Common myeloid progenitor, CD34-positive (primary cell): ENCODE measurements at regions not wholly inside any gene's neighbourhood (a gene's known extent, or its start where the extent isn't known, plus 50 kb on each side); places are given as distances from the start of the nearest gene placed in this dataset.

Experiments used
- CTCF ChIA-PET: fragments of 350-600 bp; sonication (Branson Sonifier 250); formaldehyde crosslinking; loops from one replicate; lab custom pipeline; 2021; ENCODE audit warnings: antibody characterized with exemption; lab: Charles Lee
- POLR2A ChIA-PET: fragments of 350-600 bp; sonication (Branson Sonifier 250); formaldehyde crosslinking; loops from one replicate; lab custom pipeline; 2021; ENCODE audit warnings: antibody characterized with exemption; lab: Charles Lee
- DNase-seq, 3 donors: peaks; one replicate each; pipeline versions ENCODE4 v3.0.0 to v3.0.0-alpha.2; 2013
- H3K27ac ChIP-seq, 2 experiments: 1 replicate in 1 of 2; 2 replicates in 1 of 2; pipeline ENCODE4 v1.7.0; 2013; ENCODE audit warnings: inconsistent platforms in 2 of 2, low read length in 2 of 2, mild to moderate bottlenecking in 2 of 2, low read depth in 1 of 2, moderate library complexity in 1 of 2; ENCODE audit not compliant: severe bottlenecking in 2 of 2, insufficient read depth in 1 of 2, poor library complexity in 1 of 2
- H3K27me3 ChIP-seq, 5 experiments: replicated peaks in 2 of 5; 1 replicate in 3 of 5; 2 replicates in 2 of 5; pipeline versions ENCODE4 v1.6.1 to v1.7.0; 2013; ENCODE audit warnings: low read length in 4 of 5, mild to moderate bottlenecking in 2 of 5, moderate library complexity in 2 of 5, inconsistent platforms in 1 of 5; ENCODE audit not compliant: insufficient read depth in 5 of 5, control insufficient read depth in 4 of 5
- H3K36me3 ChIP-seq, 4 experiments: 1 replicate in 2 of 4; 2 replicates in 2 of 4; pipeline versions ENCODE4 v1.6.1 to v1.7.0; 2013; ENCODE audit warnings: low read length in 3 of 4, control low read depth in 1 of 4, mild to moderate bottlenecking in 1 of 4; ENCODE audit not compliant: control insufficient read depth in 4 of 4, insufficient read depth in 4 of 4
- H3K4me1 ChIP-seq, 4 experiments: 1 replicate in 3 of 4; 2 replicates in 1 of 4; pipeline versions ENCODE4 v1.6.1 to v1.7.1; 2013; ENCODE audit warnings: low read length in 3 of 4, mild to moderate bottlenecking in 3 of 4, control low read depth in 1 of 4, inconsistent platforms in 1 of 4, moderate library complexity in 1 of 4; ENCODE audit not compliant: control insufficient read depth in 4 of 4, insufficient read depth in 4 of 4; ENCODE audit errors: control extremely low read depth in 1 of 4
- H3K4me3 ChIP-seq, 7 experiments: 1 replicate in 4 of 7; 2 replicates in 3 of 7; pipeline versions ENCODE4 v1.5.1 to v1.7.0; 2013; ENCODE audit warnings: mild to moderate bottlenecking in 7 of 7, low read length in 6 of 7, moderate library complexity in 6 of 7, inconsistent platforms in 2 of 7, low read depth in 2 of 7, control low read depth in 1 of 7; ENCODE audit not compliant: insufficient read depth in 4 of 7, control insufficient read depth in 1 of 7; ENCODE audit errors: extremely low read depth in 1 of 7
- H3K9me3 ChIP-seq, 5 experiments: 1 replicate in 4 of 5; 2 replicates in 1 of 5; pipeline versions ENCODE4 v1.6.1 to v1.7.1; 2013; ENCODE audit warnings: low read length in 4 of 5, mild to moderate bottlenecking in 2 of 5, inconsistent platforms in 1 of 5, low read depth in 1 of 5, moderate library complexity in 1 of 5; ENCODE audit not compliant: control insufficient read depth in 4 of 5, insufficient read depth in 2 of 5; ENCODE audit errors: control extremely low read depth in 1 of 5
- WGBS: methylation state at CpG from one replicate; pipeline ENCODE4 v1.1.5; 2013; ENCODE audit not compliant: insufficient coverage; 5-methylcytosine and 5-hydroxymethylcytosine counted together

DNA sequence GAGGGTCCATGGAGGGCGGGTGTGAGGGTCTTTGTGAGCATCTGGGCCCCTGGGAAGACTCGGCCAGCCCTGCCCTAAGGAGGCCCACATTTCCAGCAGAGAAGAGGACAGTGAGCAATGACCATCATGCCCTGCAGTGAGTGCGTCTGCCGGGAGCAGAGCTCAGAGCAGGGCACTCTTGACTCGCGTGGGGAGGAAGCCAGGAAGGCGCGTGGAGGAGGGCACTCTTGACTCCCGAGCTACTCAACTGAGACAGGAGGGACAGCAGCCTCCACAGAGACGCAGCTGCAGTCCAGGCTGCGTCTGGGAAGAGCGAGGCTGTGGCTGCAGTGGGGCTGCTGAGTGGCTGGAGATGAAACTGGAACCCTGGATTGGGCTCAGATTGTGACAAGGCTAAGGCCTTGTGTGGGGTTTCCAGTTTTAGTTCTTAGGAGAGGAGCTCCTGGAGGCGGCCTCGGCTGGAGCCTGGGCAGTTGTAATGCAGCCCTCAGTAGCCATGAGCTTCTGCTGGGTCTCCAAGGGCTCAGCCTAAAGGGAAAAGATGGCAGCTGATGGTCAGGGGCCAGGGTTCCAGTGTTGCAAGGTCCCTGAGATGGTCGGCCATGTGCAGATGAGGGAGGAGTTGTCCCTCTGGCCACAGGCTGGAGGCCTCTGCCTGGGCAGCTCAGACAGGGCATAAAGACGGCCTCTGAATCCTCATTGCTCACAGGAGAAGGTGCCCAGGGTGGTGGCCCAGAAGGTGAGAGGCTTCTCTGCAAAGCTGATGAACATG, 264.7 kb upstream of the B3GAT1 start:
- no peaks in the 10 kb centered on the region for H3K36me3 ChIP-seq
- peaks cover 0 to 8% (median 2%) of the 10 kb centered on the region in 5 experiments for H3K27me3 ChIP-seq
- ChIA-PET POLR2A (no interaction called here), CTCF (no interaction called here)
- WGBS, result 93% methylated on average over 13 of the region's 16 CpGs
- no peaks in the 10 kb centered on the region for H3K4me1 ChIP-seq
- H3K4me3 ChIP-seq, result no peak overlapping the region
- DNase-seq, result no peak
- peaks cover 0 to 1% (median 0%) of the 10 kb centered on the region in 5 experiments for H3K9me3 ChIP-seq
- H3K27ac ChIP-seq, result no peak overlapping the region

DNA sequence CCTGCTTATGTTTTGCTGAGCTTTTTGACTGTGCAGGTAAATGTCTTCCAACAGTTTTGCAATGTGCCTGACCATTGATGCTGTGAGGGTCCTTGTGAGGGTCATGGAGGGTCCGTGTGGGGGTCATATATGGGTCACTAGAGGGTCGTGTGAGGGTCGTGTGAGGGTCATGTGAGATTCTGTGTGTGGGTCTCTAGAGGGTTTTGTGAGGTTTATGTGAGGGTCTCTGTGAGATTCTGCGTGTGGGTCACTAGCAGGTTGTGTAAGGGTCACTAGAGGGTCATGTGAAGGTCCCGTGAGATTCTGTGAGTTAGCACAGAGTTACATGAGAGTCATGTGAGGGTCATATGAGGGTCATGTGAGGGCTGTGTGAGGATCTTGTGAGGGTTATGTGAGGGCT, 263.9 kb upstream of the B3GAT1 start:
- ChIA-PET CTCF (no interaction called here), POLR2A (no interaction called here)
- peaks cover 0 to 1% (median 0%) of the 10 kb centered on the region in 5 experiments for H3K9me3 ChIP-seq
- peaks cover 0 to 12% (median 3%) of the 10 kb centered on the region in 5 experiments for H3K27me3 ChIP-seq
- no peaks in the 10 kb centered on the region for H3K36me3 ChIP-seq
- no peaks in the 10 kb centered on the region for H3K4me1 ChIP-seq
- no peak for DNase-seq
- H3K27ac ChIP-seq, result no peak overlapping the region
- H3K4me3 ChIP-seq, result no peak overlapping the region
- WGBS, result 85% methylated on average over 4 of the region's 5 CpGs

DNA sequence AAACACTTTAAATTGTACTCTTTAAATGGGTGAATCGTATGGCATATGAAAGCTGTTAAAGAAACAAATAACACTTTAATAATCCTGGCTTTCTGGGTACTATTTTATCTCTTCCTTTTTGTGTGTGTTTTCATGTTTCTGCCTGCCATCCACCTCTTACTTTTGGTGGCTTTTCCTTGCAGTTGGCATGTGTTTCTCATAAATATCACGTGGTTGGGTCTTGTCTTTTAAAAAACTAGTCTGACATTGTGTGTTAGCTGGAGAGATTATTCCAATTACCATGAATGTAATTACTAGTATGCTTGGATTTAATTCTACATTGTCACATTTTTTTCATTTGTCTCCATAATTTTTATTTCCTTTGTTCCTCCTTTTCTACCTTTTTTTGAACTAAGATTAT, 262.9 kb upstream of the B3GAT1 start:
- CTCF ChIA-PET, result no interaction called here
- no CpG with 5 or more reads among the region's 2 CpGs for WGBS

DNA sequence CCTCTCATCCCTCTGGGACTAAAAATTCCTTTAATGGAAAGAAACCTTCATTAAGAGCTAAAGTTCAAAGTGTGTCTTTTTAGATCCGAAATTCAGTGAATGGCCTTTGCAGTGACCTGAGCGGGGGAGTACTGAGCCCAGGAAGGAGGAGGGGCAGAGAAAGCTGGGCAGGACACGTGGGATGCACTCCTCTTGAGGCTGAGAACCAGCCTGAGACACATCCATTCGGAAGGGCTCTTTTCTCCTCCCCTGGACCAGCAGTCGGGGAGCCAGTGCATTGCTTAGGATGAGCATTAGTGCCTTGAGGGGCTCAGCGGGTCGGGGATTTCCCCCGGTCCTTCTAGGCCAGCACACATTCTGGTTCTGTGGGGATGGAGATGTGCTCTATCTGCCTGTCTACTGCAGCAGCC, 258.9 kb upstream of the B3GAT1 start:
- CTCF ChIA-PET, result interaction anchor here (1.3 kb wide), 1 partner anchor 11 kb away, joined by 3 read pairs; no protein-coding TSS in a partner anchor
- H3K4me3 ChIP-seq, result no peak overlapping the region
- peaks cover 0 to 1% (median 0%) of the 10 kb centered on the region in 5 experiments for H3K9me3 ChIP-seq
- H3K27ac ChIP-seq, result no peak overlapping the region
- H3K27me3 ChIP-seq, result peaks cover 0 to 21% (median 3%) of the 10 kb centered on the region in 5 experiments
- H3K36me3 ChIP-seq, result no peaks in the 10 kb centered on the region
- no peak for DNase-seq
- POLR2A ChIA-PET, result no interaction called here
- 61% methylated on average over 5 of the region's 8 CpGs for WGBS
- H3K4me1 ChIP-seq, result no peaks in the 10 kb centered on the region

More for the DNA sequence above, 262.9 kb upstream of the B3GAT1 start:
- POLR2A ChIA-PET, result no interaction called here
- no peaks in the 10 kb centered on the region for H3K36me3 ChIP-seq
- H3K4me3 ChIP-seq, result no peak overlapping the region
- H3K9me3 ChIP-seq, result peaks cover 0 to 1% (median 0%) of the 10 kb centered on the region in 5 experiments
- H3K27me3 ChIP-seq, result peaks cover 0 to 21% (median 3%) of the 10 kb centered on the region in 5 experiments
- no peak for DNase-seq
- H3K27ac ChIP-seq, result no peak overlapping the region
- no peaks in the 10 kb centered on the region for H3K4me1 ChIP-seq

DNA sequence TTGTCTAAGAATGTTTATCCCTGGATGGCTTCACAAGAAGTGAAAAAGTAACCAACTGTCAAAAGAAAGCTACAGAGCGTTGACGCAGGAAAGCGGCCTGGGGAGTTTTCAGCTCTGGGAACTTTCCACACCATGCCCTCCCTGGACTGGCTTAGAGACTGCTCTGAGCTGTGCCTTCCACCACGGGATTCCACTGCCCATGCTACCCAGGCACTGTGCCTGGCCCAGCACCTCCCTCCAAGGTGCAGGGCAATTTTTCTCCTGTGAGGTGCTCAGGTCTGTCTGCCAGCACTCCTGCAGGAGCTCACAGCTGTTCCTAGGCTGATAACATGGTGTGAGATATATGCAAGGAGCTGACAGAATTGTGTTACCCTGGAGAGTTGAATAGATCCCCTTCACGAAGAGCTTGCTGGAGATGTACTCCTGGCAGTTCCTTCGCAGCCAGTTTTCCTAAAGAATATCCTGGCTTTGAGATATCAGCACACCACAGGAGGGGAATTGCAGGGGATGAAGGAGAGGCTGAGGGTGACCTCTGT, 258.3 kb upstream of the B3GAT1 start:
- WGBS, result 77% methylated on average over 6 of the region's 6 CpGs
- ChIA-PET POLR2A (no interaction called here), CTCF (interaction anchor here (1.3 kb wide), 1 partner anchor 10 kb away, joined by 3 read pairs; no protein-coding TSS in a partner anchor)
- H3K4me1 ChIP-seq, result no peaks in the 10 kb centered on the region
- no peak for DNase-seq
- no peaks in the 10 kb centered on the region for H3K36me3 ChIP-seq
- H3K27me3 ChIP-seq, result peaks cover 0 to 21% (median 3%) of the 10 kb centered on the region in 5 experiments
- H3K9me3 ChIP-seq, result peaks cover 0 to 1% (median 0%) of the 10 kb centered on the region in 5 experiments
- H3K27ac ChIP-seq, result no peak overlapping the region
- H3K4me3 ChIP-seq, result no peak overlapping the region

DNA sequence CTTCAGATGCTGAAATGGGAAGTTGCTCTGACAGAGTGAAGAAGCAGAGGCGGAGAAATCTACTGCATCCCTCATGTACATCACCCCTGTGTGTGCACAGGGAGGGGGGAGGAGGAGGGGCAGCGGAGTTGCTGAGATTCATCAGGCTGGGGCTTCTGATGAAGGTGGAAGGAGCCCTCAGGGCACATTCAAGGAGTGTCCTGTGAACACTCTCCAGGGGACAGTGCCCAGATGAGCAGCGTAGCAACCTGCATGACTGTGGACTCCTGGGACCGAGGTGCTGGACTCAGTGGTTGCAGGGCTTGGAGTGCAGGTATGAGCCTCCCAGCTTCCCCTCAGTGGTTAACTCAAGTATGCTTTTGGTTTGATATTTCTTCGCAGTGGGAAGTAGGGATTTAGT, 257.8 kb upstream of the B3GAT1 start:
- CTCF ChIA-PET, result no interaction called here
- Histone ChIP-seq H3K4me1 (no peaks in the 10 kb centered on the region), H3K27me3 (peaks cover 0 to 21% (median 3%) of the 10 kb centered on the region in 5 experiments), H3K36me3 (no peaks in the 10 kb centered on the region), H3K27ac (no peak overlapping the region), H3K9me3 (peaks cover 0 to 1% (median 0%) of the 10 kb centered on the region in 5 experiments), H3K4me3 (no peak overlapping the region)
- POLR2A ChIA-PET, result no interaction called here
- WGBS, result 94% methylated on average over 4 of the region's 5 CpGs
- DNase-seq, result no peak

DNA sequence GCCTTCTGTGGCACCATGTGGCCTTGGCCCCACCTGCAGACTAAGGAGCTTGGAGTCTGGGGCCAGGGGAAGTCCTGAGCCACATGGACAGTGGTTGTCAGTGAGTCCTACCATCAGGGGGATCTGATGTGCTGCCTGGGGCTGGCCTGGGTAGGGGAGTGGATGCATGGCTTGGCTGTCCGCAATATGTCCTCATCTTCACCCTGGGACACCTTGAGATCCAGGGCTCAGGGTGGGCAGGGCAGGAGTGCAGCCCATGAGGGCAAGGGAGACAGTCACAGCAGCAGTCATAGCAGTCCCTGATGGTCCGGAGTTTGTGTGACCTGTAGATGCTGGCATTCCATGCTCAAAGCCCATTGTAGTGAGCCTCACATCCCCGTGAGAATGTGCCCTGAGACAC, 256.8 kb upstream of the B3GAT1 start:
- no peaks in the 10 kb centered on the region for H3K4me1 ChIP-seq
- CTCF ChIA-PET, result no interaction called here
- POLR2A ChIA-PET, result no interaction called here
- DNase-seq, result no peak
- H3K9me3 ChIP-seq, result no peaks in the 10 kb centered on the region
- no peaks in the 10 kb centered on the region for H3K36me3 ChIP-seq
- H3K27me3 ChIP-seq, result peaks cover 0 to 21% (median 3%) of the 10 kb centered on the region in 5 experiments
- H3K27ac ChIP-seq, result no peak overlapping the region
- H3K4me3 ChIP-seq, result no peak overlapping the region
- WGBS, result 94% methylated on average over 2 of the region's 3 CpGs
